ENCODE measurements at regions not wholly inside any gene's neighbourhood (a gene's known extent, or its start where the extent isn't known, plus 50 kb on each side); places are given as distances from the start of the nearest gene placed in this dataset.

DNA sequence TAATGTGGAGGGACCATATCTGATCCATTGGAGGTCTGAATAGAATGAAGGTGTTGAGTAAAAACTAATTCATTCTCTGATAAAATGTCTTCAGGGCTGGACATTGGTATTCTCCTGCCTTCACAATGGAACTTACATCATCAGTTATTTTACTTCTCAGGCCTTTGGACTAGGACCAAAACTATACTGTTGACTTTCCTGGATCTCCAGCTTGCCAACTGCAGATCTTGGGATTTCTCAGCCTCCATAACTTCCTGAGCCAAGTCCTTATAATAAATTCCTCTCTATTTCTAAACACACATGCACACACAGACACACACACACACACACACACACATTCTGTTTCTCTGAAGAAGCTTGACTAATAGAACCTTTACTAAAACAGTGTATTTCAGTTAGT, 1858.6 kb upstream of the ADGRL3 start:
- TF ChIP-seq, protein P1, sequence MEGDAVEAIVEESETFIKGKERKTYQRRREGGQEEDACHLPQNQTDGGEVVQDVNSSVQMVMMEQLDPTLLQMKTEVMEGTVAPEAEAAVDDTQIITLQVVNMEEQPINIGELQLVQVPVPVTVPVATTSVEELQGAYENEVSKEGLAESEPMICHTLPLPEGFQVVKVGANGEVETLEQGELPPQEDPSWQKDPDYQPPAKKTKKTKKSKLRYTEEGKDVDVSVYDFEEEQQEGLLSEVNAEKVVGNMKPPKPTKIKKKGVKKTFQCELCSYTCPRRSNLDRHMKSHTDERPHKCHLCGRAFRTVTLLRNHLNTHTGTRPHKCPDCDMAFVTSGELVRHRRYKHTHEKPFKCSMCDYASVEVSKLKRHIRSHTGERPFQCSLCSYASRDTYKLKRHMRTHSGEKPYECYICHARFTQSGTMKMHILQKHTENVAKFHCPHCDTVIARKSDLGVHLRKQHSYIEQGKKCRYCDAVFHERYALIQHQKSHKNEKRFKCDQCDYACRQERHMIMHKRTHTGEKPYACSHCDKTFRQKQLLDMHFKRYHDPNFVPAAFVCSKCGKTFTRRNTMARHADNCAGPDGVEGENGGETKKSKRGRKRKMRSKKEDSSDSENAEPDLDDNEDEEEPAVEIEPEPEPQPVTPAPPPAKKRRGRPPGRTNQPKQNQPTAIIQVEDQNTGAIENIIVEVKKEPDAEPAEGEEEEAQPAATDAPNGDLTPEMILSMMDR (IDR thresholded peaks at IDR 0.05): no peak

- TF ChIP-seq, protein P1 (IDR thresholded peaks at IDR 0.05): no peak
Measured at GRCh38 chr4:59348949-59349348, 1851.2 kb upstream of the ADGRL3 start.

GRCh38 chr4:59369229-59369628, 1830.9 kb upstream of the ADGRL3 start:
- TF ChIP-seq, protein P1 (IDR thresholded peaks at IDR 0.05): no peak

DNA sequence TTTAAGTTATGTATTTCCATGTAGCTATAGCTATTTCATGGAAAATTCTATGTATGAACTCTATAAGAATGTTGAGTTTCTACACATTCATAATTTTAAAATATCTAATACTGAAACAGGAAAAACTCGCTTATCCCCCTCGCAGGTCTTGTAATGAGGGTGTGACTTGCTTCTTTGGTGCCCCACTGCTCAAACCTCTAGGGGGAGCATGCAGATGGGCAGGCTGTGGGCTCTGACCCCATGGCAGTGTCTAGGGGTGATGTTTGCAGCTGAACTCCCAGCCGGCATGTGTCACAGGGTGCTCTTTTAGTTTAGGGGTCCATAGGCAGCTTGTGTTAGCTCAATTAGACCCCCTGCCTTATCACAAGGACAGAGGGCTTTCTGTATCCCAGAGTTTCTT, 1825.7 kb upstream of the ADGRL3 start:
- TF ChIP-seq, protein P1 (IDR thresholded peaks at IDR 0.05): no peak

DNA sequence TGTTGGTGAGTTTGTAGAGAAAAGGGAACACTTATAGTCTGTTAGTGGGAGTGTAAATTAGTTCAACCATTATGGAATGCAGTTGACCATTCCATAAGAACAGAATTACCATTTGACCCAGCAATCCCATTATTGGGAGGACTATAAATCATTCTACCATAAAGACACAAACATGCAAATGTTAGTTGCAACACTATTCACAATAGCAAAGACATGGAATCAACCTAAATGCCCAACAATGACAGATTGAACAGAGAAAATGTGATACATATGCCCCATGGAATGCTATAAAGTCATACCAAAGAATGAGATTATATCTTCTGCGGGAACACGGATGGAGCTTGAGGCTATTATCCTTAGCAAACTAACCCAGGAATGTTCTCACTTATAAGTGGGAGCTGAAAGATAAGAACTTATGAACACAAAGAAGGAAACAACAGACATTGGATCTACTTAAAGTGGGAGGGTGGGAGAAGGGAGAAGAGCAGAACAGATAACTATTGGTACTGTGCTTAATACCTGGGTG, 1819.2 kb upstream of the ADGRL3 start:
- TF ChIP-seq, protein P1 (IDR thresholded peaks at IDR 0.05): no peak

DNA sequence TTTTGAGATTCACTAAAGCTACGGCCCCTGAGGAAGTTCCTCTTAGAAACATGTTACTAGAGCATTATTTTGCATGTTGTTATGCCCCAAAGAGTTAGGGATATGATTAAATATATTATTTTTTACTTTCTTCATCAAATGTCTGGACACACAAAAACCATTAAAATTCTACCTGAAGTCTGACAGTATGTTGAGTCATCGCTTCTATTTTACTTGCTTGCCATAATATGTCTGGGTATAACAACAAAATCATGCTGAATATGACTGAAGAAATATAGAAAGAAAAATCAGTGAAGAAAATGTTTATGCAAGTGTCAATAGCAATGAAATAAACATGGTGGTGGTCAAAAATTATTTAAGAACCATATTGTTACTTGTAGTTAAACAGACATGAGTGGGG, 1818.5 kb upstream of the ADGRL3 start:
- TF ChIP-seq, protein P1 (IDR thresholded peaks at IDR 0.05): no peak

DNA sequence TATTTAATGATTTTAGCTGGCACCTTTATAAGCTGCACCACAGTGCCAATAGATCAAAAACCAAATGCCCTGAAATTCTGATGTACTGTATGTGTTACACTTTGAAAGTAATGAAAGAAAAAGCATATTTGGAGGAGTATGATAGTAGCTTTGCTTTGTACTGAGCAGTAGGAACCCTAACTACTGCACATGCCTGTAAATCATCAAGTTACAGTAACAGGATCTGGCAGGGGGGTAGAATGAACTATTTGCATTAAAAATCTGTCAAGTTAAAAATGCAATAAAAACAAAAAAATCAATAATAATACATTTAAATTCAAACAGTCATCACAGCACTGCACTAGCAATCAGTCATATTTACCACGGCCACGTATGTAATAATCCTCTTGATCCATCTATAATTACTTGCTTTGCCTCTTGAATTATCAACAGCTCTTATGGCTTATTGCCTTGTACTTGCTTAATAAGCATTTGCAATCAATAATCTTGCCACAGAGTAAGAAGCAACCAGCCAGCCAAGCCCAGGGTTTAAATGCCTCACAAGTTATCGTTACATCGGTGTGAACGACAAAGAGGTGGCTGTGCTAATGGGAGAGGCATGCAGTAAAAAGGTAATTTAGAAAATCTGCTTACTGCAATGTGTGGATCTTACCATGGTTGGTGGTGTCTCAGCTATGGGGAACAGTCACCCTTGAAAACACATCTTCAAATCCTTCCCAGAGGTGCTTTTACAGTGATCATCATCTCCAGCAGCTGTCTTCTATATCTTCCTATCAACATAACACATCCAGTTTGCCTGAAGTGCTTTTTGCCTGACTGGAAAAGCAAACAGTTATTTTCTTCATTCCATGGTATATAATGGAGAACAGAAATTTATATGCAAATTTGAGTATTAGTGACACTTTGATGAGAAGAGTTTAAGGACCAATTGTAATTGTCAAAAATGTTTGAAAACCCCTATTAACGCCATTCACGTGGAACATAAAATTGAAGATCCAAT, 1812.1 kb upstream of the ADGRL3 start:
- TF ChIP-seq, protein P1 (IDR thresholded peaks at IDR 0.05): no peak
